ENCODE measurements at regions not wholly inside any gene's neighbourhood (a gene's known extent, or its start where the extent isn't known, plus 50 kb on each side); places are given as distances from the start of the nearest gene placed in this dataset.

DNA sequence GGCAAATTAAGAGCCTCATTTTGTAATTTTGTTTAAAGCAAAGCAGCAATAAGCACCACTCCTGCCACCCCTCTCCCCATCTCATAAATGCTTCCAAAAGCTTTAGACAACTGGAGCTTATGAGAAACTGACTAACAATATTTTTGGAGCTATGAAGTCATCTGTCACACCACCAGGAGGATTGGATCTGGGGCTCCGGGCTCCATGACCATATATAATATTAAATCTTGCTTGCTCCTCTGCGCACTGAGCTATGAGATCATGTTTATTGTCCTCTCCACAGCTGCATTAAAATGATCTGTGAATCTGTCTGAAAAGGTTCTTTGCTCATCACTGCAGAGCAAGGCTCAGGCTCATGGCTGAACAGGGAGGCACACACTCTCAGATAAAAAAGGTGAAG, 323.7 kb downstream of the ZNF621 start:
- peaks cover 8% of the 10 kb centered on the region for H3K27me3 Mint-ChIP-seq
- H3K27ac Mint-ChIP-seq, result no peak overlapping the region
- H3K36me3 Mint-ChIP-seq (ENCODE audit: low read depth), result no peaks in the 10 kb centered on the region
- H3K4me3 Mint-ChIP-seq, result no peak overlapping the region
- no peaks in the 10 kb centered on the region for H3K4me1 Mint-ChIP-seq (ENCODE audit: low read depth)
- H3K9me3 Mint-ChIP-seq, result peaks cover 3% of the 10 kb centered on the region

DNA sequence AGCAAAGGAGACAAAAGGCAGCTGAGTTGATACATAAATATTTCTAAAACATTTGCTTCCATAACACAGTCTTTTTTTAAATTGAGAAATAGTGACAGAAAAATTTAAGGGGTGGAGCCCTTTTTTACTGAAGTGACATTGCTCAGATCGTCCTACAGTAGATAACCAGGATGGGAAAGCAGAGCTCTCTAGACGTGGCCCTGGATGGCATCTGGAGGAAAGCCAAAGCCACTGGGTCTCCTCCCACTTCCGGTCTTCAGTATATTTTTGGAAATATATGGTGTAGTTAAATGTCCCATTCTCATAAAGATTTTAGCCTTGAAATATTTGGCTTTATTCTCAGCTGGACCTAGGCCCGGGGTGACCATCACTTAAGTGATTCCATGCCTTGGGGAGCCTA, 326.1 kb downstream of the ZNF621 start:
- Mint-ChIP-seq H3K27ac (no peak overlapping the region), H3K4me3 (no peak overlapping the region), H3K27me3 (peaks cover 8% of the 10 kb centered on the region), H3K9me3 (no peaks in the 10 kb centered on the region), H3K36me3 (ENCODE audit: low read depth) (no peaks in the 10 kb centered on the region), H3K4me1 (ENCODE audit: low read depth) (no peaks in the 10 kb centered on the region)

DNA sequence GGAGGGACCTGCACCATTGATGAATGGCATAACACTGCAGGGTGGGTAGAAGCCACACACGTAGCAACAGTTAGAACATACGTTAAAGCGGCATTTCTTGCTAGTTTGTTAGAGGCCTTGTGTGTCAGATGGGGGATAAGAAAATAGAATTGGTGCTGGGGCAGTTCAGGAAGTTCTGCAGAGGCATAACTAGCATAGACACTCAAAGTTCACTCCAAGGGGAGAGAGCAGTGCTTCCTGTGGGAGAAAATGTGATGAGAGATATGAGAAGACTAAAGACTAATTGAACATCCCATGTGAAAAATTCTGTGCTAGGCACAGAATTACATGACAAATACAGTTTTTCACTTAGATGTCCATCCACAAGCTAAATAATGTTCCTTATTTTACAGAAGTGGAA, 327.1 kb downstream of the ZNF621 start:
- Mint-ChIP-seq H3K36me3 (ENCODE audit: low read depth) (no peaks in the 10 kb centered on the region), H3K27ac (no peak overlapping the region), H3K4me3 (no peak overlapping the region), H3K27me3 (peaks cover 4% of the 10 kb centered on the region), H3K9me3 (no peaks in the 10 kb centered on the region), H3K4me1 (ENCODE audit: low read depth) (no peaks in the 10 kb centered on the region)

DNA sequence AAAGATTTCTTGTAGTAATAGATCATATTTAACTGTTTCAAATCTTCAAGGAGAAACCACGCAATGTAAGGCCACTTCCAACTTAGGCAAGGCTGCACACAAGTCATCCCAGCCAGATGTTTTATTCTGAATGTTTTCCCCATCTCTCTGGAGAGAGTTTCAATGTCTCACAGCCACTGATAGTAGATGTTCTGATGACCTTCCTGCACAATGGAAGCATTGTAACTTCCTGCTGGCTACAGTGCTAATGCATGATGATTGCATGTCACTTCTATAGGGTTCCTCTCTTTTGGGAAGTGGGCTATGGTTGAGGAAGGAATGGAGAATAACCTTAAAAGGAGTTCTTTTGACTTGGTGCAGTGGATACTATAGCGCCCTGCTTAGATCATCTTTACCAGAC, 328.0 kb downstream of the ZNF621 start:
- Mint-ChIP-seq H3K4me1 (ENCODE audit: low read depth) (no peaks in the 10 kb centered on the region), H3K9me3 (no peaks in the 10 kb centered on the region), H3K4me3 (no peak overlapping the region), H3K27me3 (peaks cover 4% of the 10 kb centered on the region), H3K36me3 (ENCODE audit: low read depth) (no peaks in the 10 kb centered on the region), H3K27ac (no peak overlapping the region)

DNA sequence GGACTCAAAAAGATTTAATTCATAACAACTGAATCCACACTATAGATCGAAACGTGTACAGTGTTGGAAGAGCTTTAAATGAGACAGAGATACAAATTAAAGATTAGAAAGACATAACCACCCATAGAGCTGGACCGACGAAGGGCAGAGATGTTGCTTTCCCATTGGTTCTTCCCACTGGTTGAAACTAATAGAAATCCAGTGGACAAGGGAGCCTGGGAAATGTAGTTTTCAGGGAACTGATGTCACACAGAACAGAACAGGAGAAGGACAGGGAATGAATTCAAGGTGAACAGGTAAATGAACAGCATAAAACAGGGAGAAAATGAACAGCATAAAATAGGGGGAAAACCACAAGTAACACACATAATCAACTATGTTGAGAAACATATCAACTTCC, 328.7 kb downstream of the ZNF621 start:
- H3K27me3 Mint-ChIP-seq, result peaks cover 3% of the 10 kb centered on the region
- no peaks in the 10 kb centered on the region for H3K4me1 Mint-ChIP-seq (ENCODE audit: low read depth)

DNA sequence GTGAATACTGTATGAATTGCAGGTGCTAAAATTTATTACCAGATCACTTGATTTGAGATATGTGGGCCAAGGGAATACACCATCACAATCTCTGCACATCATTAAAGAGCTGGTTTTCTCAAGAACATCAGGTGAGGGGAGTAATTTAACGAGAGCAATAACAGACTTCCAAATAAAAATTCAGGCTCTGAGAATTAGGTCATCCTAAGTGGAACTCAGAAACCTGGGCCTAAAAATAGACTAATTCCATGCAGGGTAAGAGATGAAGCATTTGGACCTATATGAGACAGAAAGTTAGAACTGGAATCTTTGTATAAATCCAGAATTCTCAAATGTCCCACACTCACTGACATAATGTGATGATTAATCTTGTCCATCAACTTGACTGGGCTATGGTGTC, 331.1 kb downstream of the ZNF621 start:
- no peak overlapping the region for H3K4me3 Mint-ChIP-seq
- H3K9me3 Mint-ChIP-seq, result no peaks in the 10 kb centered on the region
- no peaks in the 10 kb centered on the region for H3K4me1 Mint-ChIP-seq (ENCODE audit: low read depth)
- no peaks in the 10 kb centered on the region for H3K27me3 Mint-ChIP-seq
- no peaks in the 10 kb centered on the region for H3K36me3 Mint-ChIP-seq (ENCODE audit: low read depth)
- no peak overlapping the region for H3K27ac Mint-ChIP-seq

More for the DNA sequence above, 328.7 kb downstream of the ZNF621 start:
- H3K4me3 Mint-ChIP-seq, result no peak overlapping the region
- H3K27ac Mint-ChIP-seq, result no peak overlapping the region
- no peaks in the 10 kb centered on the region for H3K36me3 Mint-ChIP-seq (ENCODE audit: low read depth)
- no peaks in the 10 kb centered on the region for H3K9me3 Mint-ChIP-seq

DNA sequence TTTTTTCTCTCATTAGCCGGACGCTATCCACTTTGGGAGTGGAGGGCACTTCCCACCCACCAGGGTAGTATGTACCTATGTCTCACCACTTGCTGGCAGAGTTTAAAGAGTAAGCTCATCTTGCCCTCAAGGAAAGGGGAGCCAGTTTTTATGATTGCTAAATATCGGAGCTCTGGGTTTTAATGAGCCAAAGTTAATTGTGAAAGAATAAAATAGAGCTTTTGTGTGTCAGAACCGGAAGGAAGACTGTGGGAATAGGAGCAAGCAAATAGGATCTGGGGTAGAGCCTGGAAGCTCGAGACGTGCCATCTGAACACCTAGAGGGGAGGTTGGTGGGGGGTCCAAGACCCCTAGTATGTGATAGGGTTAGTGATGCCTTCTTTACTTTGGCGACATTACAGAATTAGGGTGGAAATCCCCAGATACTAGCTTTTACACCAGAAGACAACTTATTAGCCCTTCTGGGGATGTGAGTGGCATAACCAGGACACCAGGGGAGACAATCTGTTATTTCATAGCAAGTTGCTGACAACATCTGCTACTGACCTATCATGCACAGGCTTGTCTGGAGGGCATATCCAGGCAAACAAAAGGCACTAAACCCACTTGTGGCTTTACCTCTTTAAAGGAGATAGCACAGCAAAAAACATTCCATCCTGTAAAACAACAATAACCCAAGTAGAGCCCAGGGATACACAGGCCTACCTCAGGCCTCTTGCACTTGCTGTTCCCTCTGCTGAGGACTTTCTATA, 333.8 kb downstream of the ZNF621 start:
- H3K4me1 Mint-ChIP-seq (ENCODE audit: low read depth), result no peaks in the 10 kb centered on the region
- H3K9me3 Mint-ChIP-seq, result no peaks in the 10 kb centered on the region
- no peaks in the 10 kb centered on the region for H3K36me3 Mint-ChIP-seq (ENCODE audit: low read depth)
- no peak overlapping the region for H3K27ac Mint-ChIP-seq
- no peak overlapping the region for H3K4me3 Mint-ChIP-seq
- H3K27me3 Mint-ChIP-seq, result no peaks in the 10 kb centered on the region

DNA sequence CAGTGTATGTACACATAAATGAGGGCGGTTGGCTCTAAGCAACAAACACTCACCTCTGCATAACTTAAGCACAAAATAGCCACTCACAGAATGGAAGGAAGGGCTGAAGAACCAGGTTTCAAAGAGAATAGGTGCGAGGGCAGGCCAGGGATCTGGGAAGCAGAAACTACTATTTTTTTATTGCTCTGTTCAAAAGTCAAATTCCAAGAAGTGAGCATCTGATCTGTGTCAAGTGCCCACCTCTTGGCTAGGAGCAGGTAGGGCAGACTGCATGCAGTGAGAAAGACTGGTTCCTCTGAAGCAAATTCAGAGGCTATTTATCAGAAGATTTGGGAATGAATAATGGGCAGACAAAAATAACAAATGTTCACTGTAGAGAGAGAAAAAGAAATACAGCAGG, 336.4 kb upstream of the CTNNB1 start:
- H3K27me3 Mint-ChIP-seq, result peaks cover 6% of the 10 kb centered on the region

DNA sequence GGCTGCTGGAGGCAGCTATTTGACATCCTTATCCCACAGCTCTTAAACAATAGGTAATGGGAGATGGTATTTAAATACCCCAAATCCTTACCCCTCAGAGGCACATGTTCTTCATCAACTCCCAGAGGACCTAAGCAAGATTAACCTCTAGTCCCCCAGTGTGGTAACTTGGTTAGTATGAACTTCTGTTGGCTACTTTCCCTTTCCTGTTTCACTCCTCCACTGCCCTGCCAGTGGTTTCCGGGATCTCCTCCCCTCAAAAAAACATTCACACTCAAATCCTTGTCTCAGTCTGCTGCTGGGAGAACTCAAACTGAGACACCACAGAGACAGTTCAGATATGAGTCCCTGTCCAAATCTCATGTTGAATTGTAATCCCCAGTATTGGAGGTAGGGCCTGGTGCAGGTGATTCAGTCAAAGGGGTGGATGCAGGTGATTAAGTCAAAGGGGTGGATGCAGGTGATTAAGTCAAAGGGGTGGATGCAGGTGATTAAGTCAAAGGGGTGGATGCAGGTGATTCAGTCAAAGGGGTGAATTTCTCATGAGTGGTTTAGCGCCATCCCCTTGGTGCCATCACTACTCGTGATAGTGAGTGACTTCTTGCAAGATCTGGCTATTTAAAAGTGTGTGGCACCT, 335.0 kb upstream of the CTNNB1 start:
- no peak overlapping the region for H3K4me3 Mint-ChIP-seq
- H3K27me3 Mint-ChIP-seq, result peaks cover 6% of the 10 kb centered on the region
- no peaks in the 10 kb centered on the region for H3K4me1 Mint-ChIP-seq (ENCODE audit: low read depth)
- no peaks in the 10 kb centered on the region for H3K9me3 Mint-ChIP-seq
- H3K27ac Mint-ChIP-seq, result no peak overlapping the region
- H3K36me3 Mint-ChIP-seq (ENCODE audit: low read depth), result no peaks in the 10 kb centered on the region

More for the DNA sequence above, 336.4 kb upstream of the CTNNB1 start:
- H3K4me3 Mint-ChIP-seq, result no peak overlapping the region
- no peaks in the 10 kb centered on the region for H3K9me3 Mint-ChIP-seq
- H3K4me1 Mint-ChIP-seq (ENCODE audit: low read depth), result no peaks in the 10 kb centered on the region
- H3K36me3 Mint-ChIP-seq (ENCODE audit: low read depth), result no peaks in the 10 kb centered on the region
- no peak overlapping the region for H3K27ac Mint-ChIP-seq

DNA sequence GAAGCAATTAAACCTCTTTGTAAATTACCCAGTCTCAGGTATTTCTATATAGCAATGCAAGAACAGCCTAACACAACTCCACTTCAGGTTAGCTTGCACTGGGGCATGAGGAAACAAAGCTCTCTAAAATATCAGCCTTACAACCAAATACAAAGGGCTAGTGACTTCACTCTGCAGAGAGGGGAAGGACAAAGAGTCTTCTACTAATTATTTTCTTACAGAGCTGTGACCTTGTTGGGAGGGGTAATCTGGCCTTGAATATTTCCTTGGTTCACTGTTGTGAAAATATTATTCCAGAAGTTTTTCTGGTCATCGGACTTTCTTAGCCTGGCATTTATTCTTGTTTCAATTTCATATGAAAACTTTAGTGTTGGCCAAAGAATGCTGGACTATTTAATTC, 334.4 kb upstream of the CTNNB1 start:
- Mint-ChIP-seq H3K36me3 (ENCODE audit: low read depth) (no peaks in the 10 kb centered on the region), H3K9me3 (no peaks in the 10 kb centered on the region), H3K4me3 (no peak overlapping the region), H3K27me3 (peaks cover 6% of the 10 kb centered on the region), H3K4me1 (ENCODE audit: low read depth) (no peaks in the 10 kb centered on the region), H3K27ac (no peak overlapping the region)

DNA sequence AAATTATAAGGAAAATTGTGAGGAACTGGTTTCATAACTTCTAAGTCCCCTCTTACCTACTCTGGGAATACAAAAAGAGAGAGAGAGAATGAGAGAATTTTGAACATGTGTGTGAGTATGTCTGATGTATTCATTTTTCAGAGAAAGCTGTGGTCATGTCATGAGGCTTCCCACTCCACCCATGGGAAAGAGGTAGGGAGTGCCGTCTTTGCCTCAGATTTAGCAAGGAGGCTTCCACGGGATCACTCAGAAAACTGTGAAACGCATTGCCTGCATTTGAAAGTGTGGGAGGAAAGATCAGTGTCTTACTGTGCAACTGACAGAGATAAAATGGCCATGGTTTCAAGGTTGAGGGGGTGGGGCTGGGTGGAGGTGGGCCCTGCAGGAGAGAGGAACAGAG, 331.5 kb upstream of the CTNNB1 start:
- Mint-ChIP-seq H3K4me3 (no peak overlapping the region), H3K36me3 (ENCODE audit: low read depth) (no peaks in the 10 kb centered on the region), H3K27me3 (peaks cover 12% of the 10 kb centered on the region), H3K27ac (no peak overlapping the region), H3K4me1 (ENCODE audit: low read depth) (no peaks in the 10 kb centered on the region), H3K9me3 (no peaks in the 10 kb centered on the region)

DNA sequence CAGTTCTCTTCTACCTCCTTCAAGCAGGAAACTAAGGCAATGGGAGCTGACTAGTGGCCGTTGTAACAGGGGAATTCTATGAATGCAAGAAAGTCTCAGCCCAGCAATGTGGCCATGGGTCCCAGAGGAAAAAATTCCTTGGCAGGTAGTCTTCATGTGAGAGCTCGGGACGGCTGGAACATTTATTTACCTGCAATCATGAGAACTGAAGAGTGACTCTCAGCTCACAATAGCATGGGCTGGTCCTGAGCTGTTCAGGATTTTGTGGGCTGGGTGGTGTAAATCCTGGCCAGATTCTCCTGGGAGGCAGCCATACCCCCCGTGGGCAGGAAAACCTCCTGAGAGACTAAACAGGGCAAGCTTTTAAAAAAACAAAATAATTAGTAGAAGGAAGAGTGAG, 330.3 kb upstream of the CTNNB1 start:
- Mint-ChIP-seq H3K27ac (no peak overlapping the region), H3K4me1 (ENCODE audit: low read depth) (no peaks in the 10 kb centered on the region), H3K36me3 (ENCODE audit: low read depth) (no peaks in the 10 kb centered on the region), H3K9me3 (no peaks in the 10 kb centered on the region), H3K4me3 (no peak overlapping the region), H3K27me3 (peaks cover 9% of the 10 kb centered on the region)

DNA sequence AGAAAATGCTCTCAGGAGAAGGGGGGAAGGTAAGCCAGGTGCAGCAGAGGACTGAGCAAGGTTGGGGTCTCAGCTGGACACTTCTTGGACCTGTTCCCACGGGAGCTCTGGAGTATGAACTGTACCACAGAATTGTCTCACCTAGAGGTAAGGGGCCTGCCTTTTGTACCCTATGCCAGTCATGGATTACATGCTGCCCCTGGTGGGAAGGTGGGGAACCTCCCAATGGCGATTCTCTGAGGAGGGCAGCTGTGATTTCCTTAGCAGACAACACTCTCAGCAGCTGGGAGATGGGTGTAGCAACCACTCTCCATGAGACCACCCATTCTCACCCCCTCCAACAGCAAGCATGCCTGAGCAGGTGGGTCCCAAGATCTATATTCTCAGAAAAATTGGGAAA, 329.4 kb upstream of the CTNNB1 start:
- Mint-ChIP-seq H3K4me1 (ENCODE audit: low read depth) (no peaks in the 10 kb centered on the region), H3K36me3 (ENCODE audit: low read depth) (no peaks in the 10 kb centered on the region), H3K27me3 (peaks cover 6% of the 10 kb centered on the region), H3K4me3 (no peak overlapping the region), H3K9me3 (no peaks in the 10 kb centered on the region), H3K27ac (no peak overlapping the region)

DNA sequence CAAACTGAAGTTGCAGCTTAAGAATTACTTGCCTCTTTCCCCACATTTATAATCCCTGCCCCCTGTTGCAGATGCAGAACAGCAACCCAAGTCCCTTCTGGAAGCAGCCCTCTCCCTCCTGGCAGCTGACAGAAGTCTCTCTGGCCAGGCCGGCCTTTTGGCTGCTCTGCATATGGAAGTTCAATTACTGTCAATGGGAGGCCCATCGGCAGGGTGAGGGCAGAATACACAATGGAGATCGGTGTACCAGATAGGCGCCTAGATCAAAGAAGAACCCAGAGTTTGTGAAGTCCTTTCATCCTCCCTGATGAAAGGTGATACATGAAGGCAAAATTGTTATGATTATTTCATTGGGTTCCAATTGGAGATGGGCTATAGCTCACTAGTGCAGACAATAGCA, 327.9 kb upstream of the CTNNB1 start:
- Mint-ChIP-seq H3K9me3 (no peaks in the 10 kb centered on the region), H3K27ac (no peak overlapping the region), H3K36me3 (ENCODE audit: low read depth) (no peaks in the 10 kb centered on the region), H3K4me3 (no peak overlapping the region), H3K4me1 (ENCODE audit: low read depth) (no peaks in the 10 kb centered on the region), H3K27me3 (peaks cover 6% of the 10 kb centered on the region)

DNA sequence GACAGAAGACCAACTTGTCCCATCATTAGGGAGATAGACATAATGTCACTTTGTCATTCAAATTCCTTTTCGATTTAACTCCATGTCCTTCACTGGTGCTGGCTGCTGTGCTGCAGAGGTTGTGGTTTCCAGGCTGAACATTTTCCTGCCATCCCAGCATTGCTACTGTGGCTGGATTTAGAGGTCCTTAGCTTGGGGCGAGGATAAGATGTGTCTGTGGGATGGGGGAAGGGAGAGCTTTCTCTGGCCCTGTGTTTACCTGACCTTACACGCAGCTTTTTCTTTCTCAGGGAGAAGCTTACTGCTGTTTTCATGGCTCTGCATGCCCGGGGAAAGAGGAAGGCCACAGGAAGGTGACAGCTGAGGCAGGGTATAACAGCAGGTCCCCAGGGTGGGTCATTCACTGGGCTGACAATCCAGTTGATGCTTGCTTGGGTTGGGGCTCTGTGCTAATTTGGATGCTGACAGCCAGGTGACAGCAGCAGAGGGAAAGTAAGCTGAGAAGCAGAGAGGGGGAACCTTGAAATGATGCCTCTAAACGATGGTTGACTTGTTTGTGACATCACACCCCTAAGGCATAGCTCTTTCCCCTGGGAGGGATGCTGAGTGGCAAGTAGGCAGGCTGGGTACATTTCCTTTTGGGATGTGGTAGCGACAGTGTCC, 326.9 kb upstream of the CTNNB1 start:
- no peak overlapping the region for H3K4me3 Mint-ChIP-seq
- H3K4me1 Mint-ChIP-seq (ENCODE audit: low read depth), result no peaks in the 10 kb centered on the region
- no peaks in the 10 kb centered on the region for H3K9me3 Mint-ChIP-seq
- peaks cover 6% of the 10 kb centered on the region for H3K27me3 Mint-ChIP-seq
- H3K36me3 Mint-ChIP-seq (ENCODE audit: low read depth), result no peaks in the 10 kb centered on the region
- no peak overlapping the region for H3K27ac Mint-ChIP-seq

Measured in stimulated activated naive CD8-positive, alpha-beta T cell treated with anti-CD3 and anti-CD28 coated beads, Interleukin-15, Interleukin-2, amounts not matched to agents 100 ng/mL and 50 ng/mL, for 24 hours (primary cell).